Keratinocyte (primary cell): ENCODE measurements at regions not wholly inside any gene's neighbourhood (a gene's known extent, or its start where the extent isn't known, plus 50 kb on each side); places are given as distances from the start of the nearest gene placed in this dataset.

Source experiments
- DNase-seq: peaks from one replicate; pipeline ENCODE4 v3.0.0-alpha.2; 2011; ENCODE audit warnings: low read depth, missing footprints, low spot score
- FAIRE-seq: peaks from 2 replicates; lab custom pipeline; 2011; peaks lifted over from hg19 to GRCh38; lab: Jason Lieb, UNC
- H2AFZ ChIP-seq: 2 replicates; pipeline ENCODE4 v1.6.0; 2012; ENCODE audit warnings: low read length, control low read depth, inconsistent platforms; ENCODE audit not compliant: control insufficient read depth
- H3K27ac ChIP-seq: 2 replicates; pipeline ENCODE4 v1.5.1; 2011; ENCODE audit warnings: low read length; ENCODE audit not compliant: control insufficient read depth, insufficient read depth
- H3K27me3 ChIP-seq: 3 replicates; pipeline ENCODE4 v1.6.0; 2011; ENCODE audit warnings: low read length; ENCODE audit not compliant: control insufficient read depth, insufficient read depth; ENCODE audit errors: extremely low read depth
- H3K36me3 ChIP-seq, 2 experiments: 2 replicates in 1 of 2; 3 replicates in 1 of 2; pipeline ENCODE4 v1.5.1; 2011; ENCODE audit warnings: low read length in 2 of 2, mild to moderate bottlenecking in 1 of 2; ENCODE audit not compliant: control insufficient read depth in 2 of 2, insufficient read depth in 2 of 2; ENCODE audit errors: extremely low read depth in 1 of 2
- H3K4me1 ChIP-seq: 3 replicates; pipeline ENCODE4 v1.5.1; 2011; ENCODE audit warnings: low read length; ENCODE audit not compliant: control insufficient read depth, insufficient read depth; ENCODE audit errors: extremely low read depth
- H3K4me2 ChIP-seq: 3 replicates; pipeline ENCODE4 v1.6.0; 2011; ENCODE audit warnings: low read depth, low read length; ENCODE audit not compliant: control insufficient read depth, insufficient read depth; ENCODE audit errors: extremely low read depth
- H3K4me3 ChIP-seq, 3 experiments: fragments of 200-600 bp in 1 of 3; sonication (generic) in 1 of 3; 2 replicates in 2 of 3; 3 replicates in 1 of 3; pipeline ENCODE4 v1.5.1; 2011 to 2016; ENCODE audit warnings: low read length in 3 of 3, mild to moderate bottlenecking in 3 of 3, control low read depth in 2 of 3, inconsistent platforms in 1 of 3, low read depth in 1 of 3, mixed read lengths in 1 of 3, mixed run types in 1 of 3, moderate library complexity in 1 of 3; ENCODE audit not compliant: control insufficient read depth in 2 of 3, insufficient read depth in 2 of 3; ENCODE audit errors: extremely low read depth in 1 of 3
- H3K79me2 ChIP-seq: 2 replicates; pipeline ENCODE4 v1.6.0; 2012; ENCODE audit warnings: low read length; ENCODE audit not compliant: control insufficient read depth, insufficient read depth
- H3K9ac ChIP-seq: 3 replicates; pipeline ENCODE4 v1.6.0; 2011; ENCODE audit warnings: low read length; ENCODE audit not compliant: control insufficient read depth, insufficient read depth; ENCODE audit errors: extremely low read depth
- H3K9me1 ChIP-seq: 3 replicates; pipeline ENCODE4 v1.6.0; 2011; ENCODE audit warnings: low read length; ENCODE audit not compliant: control insufficient read depth, insufficient read depth; ENCODE audit errors: extremely low read depth
- H3K9me3 ChIP-seq: 2 replicates; pipeline ENCODE4 v1.5.1; 2012; ENCODE audit warnings: low read depth, low read length; ENCODE audit not compliant: control insufficient read depth
- H4K20me1 ChIP-seq: 3 replicates; pipeline ENCODE4 v1.6.0; 2011; ENCODE audit warnings: low read length; ENCODE audit not compliant: control insufficient read depth, insufficient read depth; ENCODE audit errors: extremely low read depth
- EZH2 ChIP-seq: IDR thresholded peaks from one replicate; pipeline ENCODE4 v1.6.1; 2012; ENCODE audit warnings: inconsistent platforms, mild to moderate bottlenecking, low read length, moderate library complexity
- dilution Hi-C: fragments of 300-500 bp; cut with MboI; formaldehyde crosslinking; loops from one replicate; pipeline ENCODE4 v1.7.0; 2020; ENCODE audit warnings: low sequenced_read_pairs; ENCODE audit not compliant: extremely low pct_ligation_motif_present
- TF ChIP-seq, protein P1 (sequence below), 3 experiments: IDR thresholded peaks in 1 of 3; conservative IDR thresholded peaks in 1 of 3; optimal IDR thresholded peaks in 1 of 3; 2 replicates in 2 of 3; 3 replicates in 1 of 3; pipeline versions ENCODE3 to v1.5.1; 2011; ENCODE audit warnings: low read length in 3 of 3, mild to moderate bottlenecking in 3 of 3, moderate library complexity in 2 of 3, control low read depth in 1 of 3, inconsistent platforms in 1 of 3; ENCODE audit not compliant: insufficient read depth in 2 of 3; ENCODE audit errors: extremely low read depth in 1 of 3

DNA sequence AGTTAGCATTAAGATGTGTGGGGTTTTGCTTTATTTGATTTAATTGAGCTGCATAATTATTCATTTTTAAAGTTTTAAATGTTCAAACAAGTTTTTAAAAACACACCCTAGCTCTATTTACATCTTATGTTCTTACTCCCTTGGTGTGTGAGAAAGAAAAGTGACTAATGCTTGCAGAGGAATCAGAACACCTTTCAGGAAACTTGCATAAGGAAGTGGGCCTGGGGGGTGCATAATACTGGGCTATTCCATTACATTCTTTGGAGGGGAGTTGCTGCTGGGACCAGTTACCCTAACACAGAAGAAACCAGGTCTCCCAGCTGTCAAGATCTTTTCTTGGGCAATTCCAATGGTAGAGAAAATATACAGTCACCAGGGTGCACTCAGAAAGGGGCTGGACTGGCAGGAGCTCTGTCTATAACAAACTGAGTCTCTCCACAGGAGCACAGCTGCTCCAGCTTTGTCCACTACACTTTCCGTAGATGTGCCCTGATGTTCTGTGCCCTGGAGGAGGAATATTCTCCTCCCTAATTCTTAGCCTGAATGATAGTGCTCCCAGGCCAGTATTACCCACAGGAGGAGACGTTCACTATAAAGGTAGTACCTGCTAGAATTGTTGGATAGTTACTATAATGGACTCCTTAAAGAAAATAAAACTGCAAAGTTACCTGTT lies 304.2 kb downstream of the CDC14C start:
- no peak for FAIRE-seq
- dilution Hi-C loops, result no loop called here

DNA sequence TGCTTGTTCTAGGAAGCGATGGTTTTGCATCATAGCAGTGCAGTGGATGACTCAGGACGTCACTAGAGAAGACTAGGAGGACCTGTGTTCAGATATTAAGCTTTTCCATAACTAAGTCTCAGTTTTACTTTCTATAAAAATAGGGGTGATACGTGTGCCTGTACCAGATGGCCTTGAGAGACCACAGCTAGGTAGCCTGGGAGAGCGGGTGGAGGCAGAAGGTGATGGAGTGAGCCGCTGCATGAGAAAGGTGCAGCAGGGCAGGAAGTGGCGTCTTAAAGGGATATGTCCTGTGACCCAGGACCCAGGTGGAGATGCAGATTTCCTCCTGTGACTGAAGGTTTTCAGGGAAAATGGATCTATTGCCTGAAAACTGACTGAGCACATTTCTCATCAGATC lies 304.9 kb downstream of the CDC14C start:
- H3K4me2 ChIP-seq, result no peak overlapping the region
- H3K9me1 ChIP-seq, result no peaks in the 10 kb centered on the region
- H3K79me2 ChIP-seq, result no peaks in the 10 kb centered on the region
- H3K36me3 ChIP-seq, result no peaks in the 10 kb centered on the region
- DNase-seq (no peak), FAIRE-seq (no peak)
- TF ChIP-seq, protein P1, sequence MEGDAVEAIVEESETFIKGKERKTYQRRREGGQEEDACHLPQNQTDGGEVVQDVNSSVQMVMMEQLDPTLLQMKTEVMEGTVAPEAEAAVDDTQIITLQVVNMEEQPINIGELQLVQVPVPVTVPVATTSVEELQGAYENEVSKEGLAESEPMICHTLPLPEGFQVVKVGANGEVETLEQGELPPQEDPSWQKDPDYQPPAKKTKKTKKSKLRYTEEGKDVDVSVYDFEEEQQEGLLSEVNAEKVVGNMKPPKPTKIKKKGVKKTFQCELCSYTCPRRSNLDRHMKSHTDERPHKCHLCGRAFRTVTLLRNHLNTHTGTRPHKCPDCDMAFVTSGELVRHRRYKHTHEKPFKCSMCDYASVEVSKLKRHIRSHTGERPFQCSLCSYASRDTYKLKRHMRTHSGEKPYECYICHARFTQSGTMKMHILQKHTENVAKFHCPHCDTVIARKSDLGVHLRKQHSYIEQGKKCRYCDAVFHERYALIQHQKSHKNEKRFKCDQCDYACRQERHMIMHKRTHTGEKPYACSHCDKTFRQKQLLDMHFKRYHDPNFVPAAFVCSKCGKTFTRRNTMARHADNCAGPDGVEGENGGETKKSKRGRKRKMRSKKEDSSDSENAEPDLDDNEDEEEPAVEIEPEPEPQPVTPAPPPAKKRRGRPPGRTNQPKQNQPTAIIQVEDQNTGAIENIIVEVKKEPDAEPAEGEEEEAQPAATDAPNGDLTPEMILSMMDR (optimal IDR thresholded peaks at IDR 0.05 in 1 of 3, IDR thresholded peaks at IDR 0.05 in 1 of 3, conservative IDR thresholded peaks at IDR 0.05 in 1 of 3; ENCODE audit: extremely low read depth in 1 of 3, insufficient read depth in 2 of 3, low read length in 3 of 3), result no peak
- TF ChIP-seq EZH2, result no peak
- no peak overlapping the region for H3K27ac ChIP-seq
- no peak overlapping the region for H3K9ac ChIP-seq
- no peaks in the 10 kb centered on the region for H3K9me3 ChIP-seq
- H3K4me1 ChIP-seq, result no peaks in the 10 kb centered on the region
- no peak overlapping the region for H3K4me3 ChIP-seq
- dilution Hi-C loops, result no loop called here
- H3K27me3 ChIP-seq, result no peaks in the 10 kb centered on the region
- H4K20me1 ChIP-seq, result no peaks in the 10 kb centered on the region
- no peak overlapping the region for H2AFZ ChIP-seq

More for the DNA sequence above, 304.2 kb downstream of the CDC14C start:
- H3K4me1 ChIP-seq, result no peaks in the 10 kb centered on the region
- no peaks in the 10 kb centered on the region for H3K9me1 ChIP-seq
- H3K9me3 ChIP-seq, result no peaks in the 10 kb centered on the region
- H3K79me2 ChIP-seq, result no peaks in the 10 kb centered on the region
- TF ChIP-seq EZH2, result no peak
- TF ChIP-seq, protein P1 (optimal IDR thresholded peaks at IDR 0.05 in 1 of 3, IDR thresholded peaks at IDR 0.05 in 1 of 3, conservative IDR thresholded peaks at IDR 0.05 in 1 of 3; ENCODE audit: extremely low read depth in 1 of 3, insufficient read depth in 2 of 3, low read length in 3 of 3), result no peak
- H4K20me1 ChIP-seq, result no peaks in the 10 kb centered on the region
- no peak for DNase-seq
- H2AFZ ChIP-seq, result no peak overlapping the region
- H3K4me2 ChIP-seq, result no peak overlapping the region
- H3K27ac ChIP-seq, result no peak overlapping the region
- H3K4me3 ChIP-seq, result no peak overlapping the region
- no peaks in the 10 kb centered on the region for H3K36me3 ChIP-seq
- no peaks in the 10 kb centered on the region for H3K27me3 ChIP-seq
- no peak overlapping the region for H3K9ac ChIP-seq
